CD4-positive, alpha-beta T cell treated with Interferon gamma for 1 hour (primary cell): ENCODE measurements at regions not wholly inside any gene's neighbourhood (a gene's known extent, or its start where the extent isn't known, plus 50 kb on each side); places are given as distances from the start of the nearest gene placed in this dataset.

ENCODE experiments used
- DNase-seq: peaks from one replicate; pipeline ENCODE4 v3.0.0-alpha.2; 2020

DNA sequence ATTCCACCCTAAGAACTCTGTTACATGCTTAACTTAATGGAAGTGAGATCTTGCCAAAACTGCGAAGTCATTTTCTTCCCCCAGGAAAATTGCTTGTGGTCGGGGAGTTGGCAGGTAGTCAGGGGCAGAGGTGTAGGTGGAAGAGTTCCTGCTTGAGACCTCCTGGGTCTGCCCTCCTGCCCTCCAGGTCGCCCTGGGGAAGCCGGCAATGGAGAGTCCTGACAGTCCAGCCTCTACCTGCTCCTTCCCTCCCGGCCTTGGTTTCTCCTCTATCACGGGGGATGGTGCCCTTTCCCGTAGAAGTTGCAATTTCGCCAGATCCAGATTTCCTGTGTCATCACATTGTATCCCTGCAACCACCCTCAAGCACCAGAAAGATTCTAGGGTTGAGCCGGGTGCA is 463.8 kb downstream of the MATN1 start:
- DNase-seq, result no peak

DNA sequence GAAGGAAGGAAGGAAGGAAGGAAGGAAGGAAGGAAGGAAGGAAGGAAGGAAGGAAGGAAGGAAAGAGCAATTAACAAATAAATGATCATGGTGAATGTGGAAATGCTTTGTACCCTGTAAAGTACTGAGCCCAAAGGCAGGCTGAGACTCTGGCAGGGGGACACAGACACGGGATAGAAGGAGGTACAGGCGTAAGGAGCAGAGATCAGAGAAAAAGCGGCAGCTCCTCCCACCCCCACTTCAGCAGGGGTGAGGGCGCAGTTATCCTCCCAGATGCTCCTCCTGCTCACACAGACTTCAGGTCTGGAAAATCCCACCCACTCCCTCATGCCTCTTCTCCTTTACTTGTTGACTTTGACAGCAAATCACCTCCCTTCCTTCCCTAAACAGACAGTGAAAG is 464.5 kb downstream of the MATN1 start:
- DNase-seq, result no peak

DNA sequence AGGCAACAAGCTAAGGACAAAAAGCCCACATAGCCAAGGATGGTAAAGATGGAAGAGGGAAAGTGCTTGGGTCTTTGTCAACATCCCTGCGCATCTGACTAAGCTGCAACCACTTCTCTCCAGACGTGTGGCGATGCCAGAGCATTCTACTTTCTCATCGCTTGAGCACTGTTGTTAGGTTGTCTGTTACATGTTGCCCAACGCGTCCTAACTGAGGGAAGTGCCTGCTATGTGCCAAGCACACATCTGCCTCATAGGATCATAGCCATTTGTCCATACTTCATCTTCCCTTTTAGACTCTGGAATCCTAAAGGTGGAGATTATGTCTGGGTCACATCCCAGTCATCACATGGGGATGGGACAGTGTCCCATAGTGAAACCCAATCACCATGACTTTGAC is 464.9 kb downstream of the MATN1 start:
- DNase-seq, result no peak

DNA sequence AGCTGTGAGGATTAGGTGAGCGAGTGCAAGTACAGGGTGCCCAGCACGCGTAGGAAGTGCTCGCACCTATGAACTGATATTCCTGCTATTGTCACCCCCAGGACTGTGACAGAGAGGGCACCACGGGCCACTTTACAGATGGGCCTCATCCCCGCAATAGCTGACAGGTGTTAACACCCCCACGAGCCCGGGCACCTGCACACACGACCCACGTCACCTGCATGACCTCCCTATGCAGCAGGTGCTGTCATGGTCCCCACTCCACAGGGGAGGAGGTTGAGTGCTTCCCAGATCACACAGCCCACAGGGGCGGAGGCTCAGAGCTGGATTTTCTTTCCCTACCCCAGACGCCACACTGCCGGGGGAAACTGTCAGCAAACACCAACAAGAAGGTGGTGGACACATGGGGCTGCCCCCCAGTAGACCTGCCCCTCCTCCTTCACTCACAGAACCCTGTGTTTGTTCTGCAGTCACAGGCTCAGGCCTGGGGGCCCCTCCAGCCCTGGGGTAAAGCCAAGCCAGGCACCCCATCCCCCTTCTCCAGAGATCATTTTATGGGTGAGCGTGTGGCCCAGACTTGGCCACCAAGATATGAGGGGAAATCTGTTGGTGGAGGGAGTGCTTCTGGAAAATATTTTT is 465.5 kb downstream of the MATN1 start:
- no peak for DNase-seq

DNA sequence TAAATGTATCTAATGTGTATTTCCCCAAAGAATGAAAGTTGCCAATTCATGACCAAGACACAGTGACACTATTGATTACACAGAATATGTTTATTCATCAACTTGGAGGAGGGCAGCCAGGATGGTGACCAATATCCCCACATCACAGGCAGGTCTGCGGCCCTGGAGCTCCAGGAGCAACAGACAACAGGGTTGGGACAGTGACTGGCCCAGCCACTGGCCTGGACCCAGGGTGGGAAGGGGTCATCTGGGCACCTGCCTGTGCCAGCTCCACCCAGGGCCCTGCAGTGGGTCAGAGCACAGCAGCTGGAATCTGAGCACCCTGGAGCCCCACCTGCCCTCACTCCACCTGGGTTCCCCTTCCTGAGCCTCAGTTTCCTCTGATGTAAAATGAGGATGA is 466.1 kb downstream of the MATN1 start:
- DNase-seq, result no peak

DNA sequence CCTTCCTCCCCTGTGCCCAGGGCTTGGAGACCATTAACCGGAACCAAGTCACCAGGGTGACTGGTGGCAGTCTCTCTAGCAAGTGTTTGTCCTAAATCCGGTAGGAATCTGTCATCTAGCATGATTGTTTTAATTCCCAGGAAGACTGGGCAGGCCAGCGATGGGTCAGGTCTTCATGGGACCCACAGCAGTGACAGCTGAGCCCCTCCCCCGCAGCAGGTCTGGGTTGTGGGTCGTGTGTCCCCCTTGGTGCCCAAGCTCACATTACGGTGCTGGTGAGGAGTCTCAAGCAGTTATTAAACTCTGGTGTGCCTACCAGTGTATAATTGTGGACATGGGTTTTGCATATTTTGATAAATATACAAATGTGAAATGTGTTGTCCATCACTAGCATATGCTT is 466.5 kb downstream of the MATN1 start:
- no peak for DNase-seq

DNA sequence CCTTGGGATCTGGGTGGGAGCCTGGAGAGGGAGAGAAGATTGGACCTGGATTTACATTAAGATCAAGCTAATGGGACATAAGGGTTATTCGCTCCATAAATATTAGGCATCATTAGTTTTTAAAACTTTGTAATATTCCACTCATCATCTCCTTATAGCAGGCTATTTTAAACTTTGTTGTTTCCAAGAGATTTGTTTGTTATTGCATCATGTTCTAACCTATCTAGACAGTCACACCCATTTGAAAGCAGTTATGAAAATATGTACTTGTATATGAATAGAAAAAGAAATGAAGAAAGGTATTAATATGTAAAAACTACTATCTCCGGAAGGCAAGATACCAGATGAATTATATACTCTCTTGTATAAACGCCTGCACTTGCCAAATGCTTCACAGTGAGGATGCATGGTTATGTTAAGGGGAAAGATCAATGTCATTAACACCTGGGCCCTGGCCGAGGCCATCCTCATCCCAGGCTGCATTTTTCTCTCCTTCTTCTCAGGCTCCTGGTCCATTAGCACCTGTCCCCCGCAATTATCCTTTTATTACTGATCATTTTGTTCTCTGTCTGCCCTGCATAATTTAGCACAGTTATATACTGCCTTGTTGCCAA is 468.2 kb downstream of the MATN1 start:
- DNase-seq, result no peak

DNA sequence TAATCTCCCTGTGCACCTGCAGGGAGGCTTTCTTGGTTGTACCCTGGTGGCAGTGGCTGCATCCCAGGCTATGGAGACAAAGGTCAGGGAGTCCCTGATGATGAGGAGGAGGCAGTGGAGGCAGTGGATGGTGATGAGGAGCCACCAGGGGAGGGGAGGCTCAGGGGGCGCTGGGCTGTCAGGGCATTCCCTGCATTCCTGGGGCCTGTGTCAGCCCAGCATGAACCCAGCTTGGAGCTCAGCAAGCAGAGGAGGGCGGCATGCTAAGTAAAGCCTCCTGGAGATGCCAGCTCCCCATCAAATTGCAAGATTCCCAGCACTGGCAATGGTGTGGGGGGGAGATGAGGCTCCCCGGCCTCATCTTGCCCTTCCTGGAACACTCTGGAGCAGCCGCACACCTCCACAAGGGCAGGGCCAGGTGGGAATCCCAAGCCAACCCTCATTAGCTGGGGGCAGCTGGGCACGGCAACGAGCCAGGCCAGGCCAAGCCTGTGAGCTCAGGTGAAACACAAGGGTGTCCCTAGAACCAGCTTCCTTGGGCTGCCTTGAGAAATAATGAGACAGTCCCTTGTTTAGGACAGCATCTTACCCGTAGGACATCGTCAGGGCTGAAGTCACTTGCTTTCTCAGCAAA is 469.5 kb downstream of the MATN1 start:
- DNase-seq, result no peak

DNA sequence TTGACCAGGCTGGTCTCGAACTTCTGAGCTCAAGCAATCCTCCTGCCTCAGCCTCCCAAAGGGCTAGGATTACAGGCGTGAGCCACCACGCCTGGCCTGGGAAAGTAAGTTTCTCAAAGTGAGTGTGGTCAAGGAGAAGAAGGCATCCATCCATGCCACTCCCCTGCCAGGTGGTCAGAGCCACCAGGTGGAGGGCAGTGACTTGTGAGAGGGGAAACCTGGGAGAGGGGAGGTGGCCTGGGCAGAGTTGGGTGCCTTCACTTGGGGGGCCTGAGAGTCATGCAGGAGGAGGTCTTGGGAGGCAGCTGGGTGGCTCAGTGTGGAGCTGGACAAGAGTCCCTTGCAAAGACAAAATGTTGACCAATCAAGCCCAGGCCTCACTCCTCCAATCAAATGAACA is 470.0 kb downstream of the MATN1 start:
- DNase-seq, result no peak

DNA sequence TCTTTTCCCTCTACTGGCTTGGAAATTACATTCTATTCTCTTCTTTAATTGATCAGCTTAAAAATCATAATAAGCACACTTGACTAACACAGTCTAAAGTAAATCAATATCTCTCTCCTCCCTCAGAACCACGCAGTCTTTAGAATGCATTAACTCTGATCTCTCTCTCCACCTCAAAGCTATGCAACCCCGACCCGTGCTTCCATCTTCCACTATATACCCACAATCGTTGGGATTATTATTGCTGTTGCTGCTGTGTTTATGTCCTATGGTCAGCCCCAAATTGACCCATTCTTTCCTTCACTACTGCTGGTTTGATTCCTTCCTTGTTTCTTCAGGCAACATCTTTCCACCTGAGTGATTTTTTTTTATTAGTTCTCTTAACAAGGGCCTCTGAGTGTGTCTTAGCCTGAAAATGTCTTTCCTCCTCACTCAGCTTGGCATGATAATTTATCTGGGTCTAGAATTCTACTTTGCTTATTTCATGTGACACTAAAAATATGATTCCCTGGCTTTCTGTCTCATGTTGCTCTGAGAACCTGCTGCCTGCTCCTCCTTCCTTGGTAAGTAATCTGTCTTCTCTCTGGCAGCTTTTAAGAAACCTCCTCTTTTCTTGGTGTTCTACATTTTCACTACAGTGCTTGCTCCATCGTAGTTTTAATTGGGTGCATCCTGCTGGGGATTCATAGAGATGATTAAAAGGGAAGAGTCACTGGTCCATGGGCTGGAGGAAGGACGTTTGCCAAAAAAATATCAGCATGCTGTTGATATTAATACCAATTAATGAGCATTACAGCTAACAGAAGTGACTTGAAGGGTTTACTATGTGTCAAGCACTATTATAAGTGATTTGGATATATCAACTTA is 472.2 kb downstream of the MATN1 start:
- DNase-seq, result no peak

DNA sequence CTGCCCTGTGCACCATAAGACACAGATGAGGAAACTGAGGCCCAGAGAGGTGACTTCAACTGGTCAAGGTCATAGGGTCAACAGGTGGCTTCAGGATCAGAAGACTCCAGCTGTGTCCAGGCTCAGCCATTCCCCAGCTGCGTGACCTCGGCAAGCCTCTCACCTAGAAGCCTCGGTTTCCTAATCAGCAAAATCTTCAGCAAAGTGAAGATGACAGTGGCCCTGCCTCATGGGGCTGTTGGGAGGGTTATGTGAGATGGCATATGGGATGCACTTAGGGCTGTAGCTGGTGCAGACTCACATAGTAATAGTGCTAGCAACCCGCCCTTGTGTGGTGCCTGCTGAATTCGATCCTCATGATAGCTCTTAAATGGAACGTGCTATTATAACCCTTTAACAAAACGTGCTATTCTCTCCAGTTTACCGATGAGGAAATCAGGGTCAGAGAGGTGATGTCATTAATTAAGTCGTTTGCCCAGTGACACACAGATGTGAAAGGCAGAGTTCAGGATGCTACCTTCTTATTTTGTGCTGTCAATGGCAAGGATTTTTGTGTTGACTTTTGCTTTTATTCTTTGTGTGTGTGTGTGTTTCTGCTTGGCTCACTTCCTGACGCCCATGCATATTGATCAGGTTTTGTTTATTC is 472.9 kb downstream of the MATN1 start:
- no peak for DNase-seq

DNA sequence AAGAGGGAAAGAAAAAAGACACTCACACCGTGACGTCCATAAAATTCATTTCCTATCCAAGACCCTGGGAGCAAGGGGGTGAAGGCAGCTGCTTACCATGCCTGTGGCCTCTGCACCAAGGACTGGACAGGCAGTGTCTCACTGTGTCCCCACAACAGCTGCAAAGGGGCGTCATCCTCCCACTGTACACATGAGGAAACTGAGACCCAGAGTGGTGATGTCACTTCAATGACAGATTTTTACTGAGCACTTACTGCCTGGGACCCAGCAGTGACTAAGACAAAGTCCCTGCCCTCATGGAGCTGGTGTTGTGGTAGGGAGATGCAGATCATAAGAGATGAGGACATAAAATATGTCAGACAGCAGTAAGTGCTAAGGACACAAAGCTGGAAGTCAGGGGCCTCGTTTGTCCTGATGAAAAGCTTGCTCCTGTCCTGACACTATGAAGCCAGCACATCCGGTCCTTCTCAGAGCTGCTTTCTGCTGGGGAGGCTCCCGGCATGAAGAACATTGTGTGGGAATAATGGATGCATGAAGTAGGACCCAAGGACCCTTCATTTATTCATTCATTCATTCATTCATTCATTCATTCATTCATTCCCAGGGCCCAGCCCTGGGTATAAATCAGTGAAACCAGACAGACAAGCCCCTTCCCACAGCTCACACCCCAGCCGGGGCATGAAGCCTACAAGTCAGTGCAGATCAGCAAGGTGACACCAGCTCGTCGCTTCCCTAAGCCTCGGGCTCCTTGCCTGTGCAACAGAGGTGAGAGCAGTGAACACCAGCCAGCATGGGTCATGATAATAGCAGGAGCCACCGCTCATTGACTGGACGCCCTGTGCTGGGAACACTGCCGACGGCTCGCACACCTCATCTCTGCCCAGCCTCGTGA is 473.7 kb downstream of the MATN1 start:
- no peak for DNase-seq

DNA sequence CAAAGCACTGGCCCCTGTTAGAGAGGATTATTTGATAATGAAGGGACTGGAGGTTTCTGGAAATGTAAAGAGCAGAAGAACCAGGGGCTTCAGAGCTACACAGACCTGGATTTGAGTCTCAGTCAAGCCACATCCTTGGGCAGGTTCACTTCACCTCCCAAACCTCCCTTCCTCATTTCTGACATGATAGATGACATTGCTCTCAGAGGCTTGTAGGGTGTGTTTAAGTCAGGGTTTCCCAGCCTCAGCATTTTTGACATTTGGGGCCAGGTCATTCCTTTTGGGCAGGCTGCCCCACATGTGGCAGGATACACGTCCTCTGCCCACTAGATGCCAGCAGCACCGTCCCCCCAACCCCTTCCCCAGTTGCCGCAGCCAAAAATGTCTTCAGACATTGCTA is 474.6 kb downstream of the MATN1 start:
- DNase-seq, result no peak

DNA sequence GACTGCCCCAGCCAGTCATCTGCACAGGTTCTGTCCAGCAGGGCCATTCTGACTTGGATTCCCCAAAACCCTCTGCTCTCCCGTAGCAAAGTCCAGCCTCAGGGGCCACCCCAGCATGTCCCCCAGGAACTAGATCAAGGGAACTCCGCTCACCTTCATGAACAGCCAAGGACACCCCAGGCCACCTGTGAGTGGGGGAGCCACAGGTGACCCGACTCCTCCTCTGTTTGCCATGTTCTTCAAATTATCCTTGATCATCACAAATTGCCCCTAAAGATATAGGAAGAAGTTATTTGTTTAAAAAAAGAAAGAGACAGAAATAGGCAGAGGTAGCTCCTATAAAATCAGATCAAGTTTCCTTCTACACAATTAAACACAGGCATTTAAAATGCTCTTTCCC is 475.0 kb downstream of the MATN1 start:
- no peak for DNase-seq

DNA sequence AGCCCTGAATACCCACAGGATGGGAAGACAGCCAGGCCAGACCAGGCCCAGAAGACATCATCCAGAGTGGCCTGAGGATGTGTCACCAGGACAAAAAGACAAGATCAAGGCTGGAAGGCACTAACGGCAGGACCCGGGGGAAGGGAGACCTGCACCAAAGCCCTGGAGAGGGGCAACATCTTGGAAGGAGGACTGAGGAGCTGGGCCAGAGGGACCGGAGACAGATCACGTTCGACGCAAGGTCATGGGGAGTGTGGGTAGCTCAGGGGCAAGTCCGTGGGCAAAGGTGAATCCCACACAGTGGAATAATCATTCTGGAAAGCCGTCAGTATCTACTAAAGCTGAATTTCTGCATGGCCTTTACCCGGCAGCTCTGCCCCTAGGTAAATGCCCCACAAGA is 478.6 kb downstream of the MATN1 start:
- DNase-seq, result no peak

DNA sequence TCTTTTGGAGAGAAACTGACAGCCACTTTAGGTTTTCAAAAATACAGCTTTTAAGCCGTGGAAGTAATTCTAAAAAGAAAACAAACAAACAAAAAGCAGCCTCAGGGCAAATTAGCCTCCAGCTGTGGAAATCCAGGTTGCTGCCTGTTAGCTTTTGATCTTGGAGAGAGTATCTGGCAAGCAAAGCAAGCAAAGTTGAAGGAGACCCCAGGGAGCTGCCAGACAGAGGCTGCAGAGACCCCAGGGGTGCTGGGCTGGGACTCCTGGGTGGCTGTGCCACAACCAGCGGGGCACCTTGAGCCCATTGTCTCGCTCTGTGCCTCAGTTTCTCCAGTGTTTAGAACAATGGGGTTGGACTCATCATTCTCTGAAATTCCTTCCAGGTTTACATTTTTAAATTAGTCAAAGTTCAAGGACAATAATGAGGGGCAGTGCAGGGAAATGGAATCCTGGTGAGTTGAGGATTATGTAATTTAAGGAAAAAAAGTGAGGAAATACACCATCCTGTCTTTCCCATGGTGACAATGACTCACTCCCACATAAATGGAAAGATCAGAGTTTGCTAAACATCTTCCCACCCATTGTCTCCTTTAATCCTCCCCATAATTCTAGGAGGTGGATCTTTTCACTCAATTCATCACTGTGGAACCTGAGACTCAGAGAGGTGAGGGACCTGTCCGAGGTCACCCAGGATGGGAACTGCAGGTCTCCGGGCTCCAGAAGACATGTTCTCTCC is 480.5 kb downstream of the MATN1 start:
- no peak for DNase-seq

DNA sequence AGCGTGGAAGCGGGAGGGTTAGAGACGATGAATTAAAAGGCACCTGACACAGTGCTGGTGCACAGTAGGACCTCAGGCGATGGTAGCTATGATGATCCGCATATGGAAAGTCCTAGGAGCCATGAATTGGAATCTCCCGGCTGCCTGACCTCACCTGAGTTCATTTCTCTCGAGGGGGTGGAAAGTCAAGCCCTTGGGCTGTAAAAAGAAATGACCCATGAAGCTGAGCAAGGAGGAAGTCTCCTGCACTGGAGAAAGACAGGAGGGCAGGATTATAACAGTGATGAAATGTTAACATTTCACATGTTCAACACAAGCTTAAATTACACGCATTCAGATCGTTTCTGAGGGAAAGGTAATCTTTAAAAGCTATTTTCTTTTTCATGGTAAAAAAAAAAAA is 481.2 kb downstream of the MATN1 start:
- DNase-seq, result no peak

DNA sequence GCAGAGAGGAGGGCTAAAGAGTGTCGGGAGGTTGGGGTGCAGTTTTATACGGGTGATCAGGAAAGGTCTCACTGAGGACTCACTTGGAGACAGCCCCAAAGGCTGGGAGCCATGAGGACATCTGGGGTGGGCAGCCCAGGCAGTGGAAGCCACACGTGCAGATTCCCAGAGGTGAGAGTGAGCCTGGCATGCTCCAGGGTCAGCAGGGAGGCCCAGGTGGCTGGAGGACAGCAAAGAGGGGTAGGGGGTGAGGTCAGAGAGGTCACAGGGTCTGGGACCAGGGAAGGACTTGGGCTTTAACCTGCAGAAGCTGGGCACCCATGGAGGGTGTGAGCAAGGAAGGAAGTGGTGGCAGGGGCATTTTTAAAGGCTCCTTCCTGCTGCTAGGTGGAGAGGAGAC is 481.7 kb downstream of the MATN1 start:
- DNase-seq, result no peak

DNA sequence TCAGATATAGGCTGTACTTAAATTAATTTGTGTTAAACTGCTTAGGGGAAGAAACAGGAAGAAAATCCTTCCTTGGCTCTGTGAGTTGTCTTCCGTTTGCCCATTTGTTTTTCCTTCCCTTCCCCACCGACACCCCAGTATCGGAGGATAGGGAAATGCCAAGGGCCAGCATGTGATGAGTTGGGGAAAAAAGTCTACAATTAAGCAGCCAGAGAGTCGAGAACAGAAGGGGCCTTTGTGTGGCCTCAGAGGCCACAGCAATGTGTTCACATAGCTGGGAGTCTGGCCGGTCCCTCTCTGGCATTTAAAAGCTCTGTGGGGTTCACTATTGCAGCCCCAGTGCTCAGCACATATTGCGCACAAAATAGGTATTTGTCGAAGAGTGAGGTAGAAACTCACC is 489.3 kb downstream of the MATN1 start:
- DNase-seq, result no peak

DNA sequence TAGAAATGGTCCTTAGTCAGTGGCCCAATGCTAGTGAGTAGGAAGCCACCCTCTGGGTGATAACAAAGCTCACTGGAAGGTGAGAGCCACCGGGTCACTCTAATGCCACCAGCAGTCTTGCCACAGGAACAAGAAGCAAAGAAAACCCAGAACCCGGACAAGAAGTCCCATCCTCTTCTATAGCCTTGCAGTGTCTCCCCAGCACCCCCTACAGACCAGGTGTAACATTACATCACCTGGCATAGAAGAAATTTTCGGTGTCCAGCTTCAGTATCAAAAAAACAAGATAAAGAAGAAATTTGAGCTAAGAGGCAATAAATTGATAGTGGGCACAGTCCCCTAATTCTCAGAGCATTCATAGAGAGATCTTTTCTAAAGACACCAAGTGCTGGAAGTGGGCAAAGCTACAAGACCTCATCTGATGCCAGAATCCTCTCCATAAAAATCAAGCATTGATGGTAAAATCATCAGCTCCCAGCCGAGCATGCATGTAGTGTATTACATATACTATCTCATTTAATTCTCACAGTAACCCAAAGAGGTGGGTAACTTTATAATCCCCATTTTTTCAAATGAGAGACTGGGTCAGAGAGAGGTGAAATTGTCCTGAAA is 491.0 kb downstream of the MATN1 start:
- DNase-seq, result no peak

DNA sequence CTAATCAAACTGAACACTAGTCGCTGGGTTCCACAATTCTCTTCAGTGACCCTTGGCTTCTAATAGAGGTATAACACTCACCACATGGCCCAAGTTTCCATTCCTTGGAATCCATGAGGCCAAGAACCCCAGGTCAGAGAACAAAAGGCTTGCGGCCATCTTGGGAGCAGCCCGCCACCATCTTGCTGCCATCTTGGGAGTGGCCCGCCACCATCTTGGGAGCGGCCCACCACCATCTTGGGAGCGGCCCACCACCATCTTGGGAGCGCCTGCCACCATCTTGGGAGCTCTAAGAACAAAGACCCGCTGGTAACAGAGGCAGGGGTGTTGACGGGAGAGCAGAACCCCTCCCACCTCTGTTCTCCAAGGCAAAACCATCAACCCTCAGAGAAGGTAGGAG is 493.4 kb downstream of the MATN1 start:
- DNase-seq, result no peak
